Keratinocyte (primary cell): ENCODE measurements at regions not wholly inside any gene's neighbourhood (a gene's known extent, or its start where the extent isn't known, plus 50 kb on each side); places are given as distances from the start of the nearest gene placed in this dataset.
"Not testable (repeated sequence)": the region's sequence is repeated elsewhere in the genome, so short reads cannot be mapped to it uniquely, and the experiment has no call there.

ENCODE experiments used
- DNase-seq: peaks from one replicate; pipeline ENCODE4 v3.0.0-alpha.2; 2011; ENCODE audit warnings: low read depth, missing footprints, low spot score
- FAIRE-seq: peaks from 2 replicates; lab custom pipeline; 2011; peaks lifted over from hg19 to GRCh38; lab: Jason Lieb, UNC
- H2AFZ ChIP-seq: 2 replicates; pipeline ENCODE4 v1.6.0; 2012; ENCODE audit warnings: low read length, control low read depth, inconsistent platforms; ENCODE audit not compliant: control insufficient read depth
- H3K27ac ChIP-seq: 2 replicates; pipeline ENCODE4 v1.5.1; 2011; ENCODE audit warnings: low read length; ENCODE audit not compliant: control insufficient read depth, insufficient read depth
- H3K27me3 ChIP-seq: 3 replicates; pipeline ENCODE4 v1.6.0; 2011; ENCODE audit warnings: low read length; ENCODE audit not compliant: control insufficient read depth, insufficient read depth; ENCODE audit errors: extremely low read depth
- H3K36me3 ChIP-seq, 2 experiments: 2 replicates in 1 of 2; 3 replicates in 1 of 2; pipeline ENCODE4 v1.5.1; 2011; ENCODE audit warnings: low read length in 2 of 2, mild to moderate bottlenecking in 1 of 2; ENCODE audit not compliant: control insufficient read depth in 2 of 2, insufficient read depth in 2 of 2; ENCODE audit errors: extremely low read depth in 1 of 2
- H3K4me1 ChIP-seq: 3 replicates; pipeline ENCODE4 v1.5.1; 2011; ENCODE audit warnings: low read length; ENCODE audit not compliant: control insufficient read depth, insufficient read depth; ENCODE audit errors: extremely low read depth
- H3K4me2 ChIP-seq: 3 replicates; pipeline ENCODE4 v1.6.0; 2011; ENCODE audit warnings: low read depth, low read length; ENCODE audit not compliant: control insufficient read depth, insufficient read depth; ENCODE audit errors: extremely low read depth
- H3K4me3 ChIP-seq, 3 experiments: fragments of 200-600 bp in 1 of 3; sonication (generic) in 1 of 3; 2 replicates in 2 of 3; 3 replicates in 1 of 3; pipeline ENCODE4 v1.5.1; 2011 to 2016; ENCODE audit warnings: low read length in 3 of 3, mild to moderate bottlenecking in 3 of 3, control low read depth in 2 of 3, inconsistent platforms in 1 of 3, low read depth in 1 of 3, mixed read lengths in 1 of 3, mixed run types in 1 of 3, moderate library complexity in 1 of 3; ENCODE audit not compliant: control insufficient read depth in 2 of 3, insufficient read depth in 2 of 3; ENCODE audit errors: extremely low read depth in 1 of 3
- H3K79me2 ChIP-seq: 2 replicates; pipeline ENCODE4 v1.6.0; 2012; ENCODE audit warnings: low read length; ENCODE audit not compliant: control insufficient read depth, insufficient read depth
- H3K9ac ChIP-seq: 3 replicates; pipeline ENCODE4 v1.6.0; 2011; ENCODE audit warnings: low read length; ENCODE audit not compliant: control insufficient read depth, insufficient read depth; ENCODE audit errors: extremely low read depth
- H3K9me1 ChIP-seq: 3 replicates; pipeline ENCODE4 v1.6.0; 2011; ENCODE audit warnings: low read length; ENCODE audit not compliant: control insufficient read depth, insufficient read depth; ENCODE audit errors: extremely low read depth
- H3K9me3 ChIP-seq: 2 replicates; pipeline ENCODE4 v1.5.1; 2012; ENCODE audit warnings: low read depth, low read length; ENCODE audit not compliant: control insufficient read depth
- H4K20me1 ChIP-seq: 3 replicates; pipeline ENCODE4 v1.6.0; 2011; ENCODE audit warnings: low read length; ENCODE audit not compliant: control insufficient read depth, insufficient read depth; ENCODE audit errors: extremely low read depth
- EZH2 ChIP-seq: IDR thresholded peaks from one replicate; pipeline ENCODE4 v1.6.1; 2012; ENCODE audit warnings: inconsistent platforms, mild to moderate bottlenecking, low read length, moderate library complexity
- dilution Hi-C: fragments of 300-500 bp; cut with MboI; formaldehyde crosslinking; loops from one replicate; pipeline ENCODE4 v1.7.0; 2020; ENCODE audit warnings: low sequenced_read_pairs; ENCODE audit not compliant: extremely low pct_ligation_motif_present
- TF ChIP-seq, protein P1 (sequence below), 3 experiments: IDR thresholded peaks in 1 of 3; conservative IDR thresholded peaks in 1 of 3; optimal IDR thresholded peaks in 1 of 3; 2 replicates in 2 of 3; 3 replicates in 1 of 3; pipeline versions ENCODE3 to v1.5.1; 2011; ENCODE audit warnings: low read length in 3 of 3, mild to moderate bottlenecking in 3 of 3, moderate library complexity in 2 of 3, control low read depth in 1 of 3, inconsistent platforms in 1 of 3; ENCODE audit not compliant: insufficient read depth in 2 of 3; ENCODE audit errors: extremely low read depth in 1 of 3

DNA sequence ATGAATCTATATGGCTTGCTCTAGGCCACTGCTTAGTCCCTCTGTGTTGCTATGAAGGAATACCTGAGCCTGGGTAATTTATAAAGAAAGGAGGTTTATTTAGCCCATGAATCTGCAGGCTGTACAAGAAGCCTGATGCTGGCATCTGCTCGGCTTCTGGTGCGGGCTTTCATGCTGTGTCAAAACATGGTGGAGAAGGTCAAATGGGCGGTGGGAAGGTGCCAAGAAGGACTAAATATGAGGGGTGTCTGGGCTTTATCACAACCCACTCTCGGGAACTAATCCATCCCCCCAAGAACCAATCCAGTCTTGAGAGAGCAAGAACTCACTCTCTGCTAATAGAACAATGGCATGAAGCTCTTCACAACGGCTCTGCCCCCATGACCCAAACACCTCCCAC lies 481.6 kb downstream of the EIPR1 start:
- H4K20me1 ChIP-seq = no peaks in the 10 kb centered on the region
- no peak overlapping the region for H3K4me2 ChIP-seq
- dilution Hi-C loops = no loop called here
- no peaks in the 10 kb centered on the region for H3K9me1 ChIP-seq
- no peak overlapping the region for H3K9ac ChIP-seq
- H3K27ac ChIP-seq = no peak overlapping the region
- H3K4me3 ChIP-seq = no peak overlapping the region
- no peaks in the 10 kb centered on the region for H3K4me1 ChIP-seq
- H3K36me3 ChIP-seq = no peaks in the 10 kb centered on the region
- H3K79me2 ChIP-seq = no peaks in the 10 kb centered on the region
- TF ChIP-seq, protein P1, sequence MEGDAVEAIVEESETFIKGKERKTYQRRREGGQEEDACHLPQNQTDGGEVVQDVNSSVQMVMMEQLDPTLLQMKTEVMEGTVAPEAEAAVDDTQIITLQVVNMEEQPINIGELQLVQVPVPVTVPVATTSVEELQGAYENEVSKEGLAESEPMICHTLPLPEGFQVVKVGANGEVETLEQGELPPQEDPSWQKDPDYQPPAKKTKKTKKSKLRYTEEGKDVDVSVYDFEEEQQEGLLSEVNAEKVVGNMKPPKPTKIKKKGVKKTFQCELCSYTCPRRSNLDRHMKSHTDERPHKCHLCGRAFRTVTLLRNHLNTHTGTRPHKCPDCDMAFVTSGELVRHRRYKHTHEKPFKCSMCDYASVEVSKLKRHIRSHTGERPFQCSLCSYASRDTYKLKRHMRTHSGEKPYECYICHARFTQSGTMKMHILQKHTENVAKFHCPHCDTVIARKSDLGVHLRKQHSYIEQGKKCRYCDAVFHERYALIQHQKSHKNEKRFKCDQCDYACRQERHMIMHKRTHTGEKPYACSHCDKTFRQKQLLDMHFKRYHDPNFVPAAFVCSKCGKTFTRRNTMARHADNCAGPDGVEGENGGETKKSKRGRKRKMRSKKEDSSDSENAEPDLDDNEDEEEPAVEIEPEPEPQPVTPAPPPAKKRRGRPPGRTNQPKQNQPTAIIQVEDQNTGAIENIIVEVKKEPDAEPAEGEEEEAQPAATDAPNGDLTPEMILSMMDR (optimal IDR thresholded peaks at IDR 0.05 in 1 of 3, IDR thresholded peaks at IDR 0.05 in 1 of 3, conservative IDR thresholded peaks at IDR 0.05 in 1 of 3; ENCODE audit: extremely low read depth in 1 of 3, insufficient read depth in 2 of 3, low read length in 3 of 3) = no peak
- TF ChIP-seq EZH2 = no peak
- DNase-seq = no peak
- FAIRE-seq = no peak
- no peaks in the 10 kb centered on the region for H3K27me3 ChIP-seq
- H2AFZ ChIP-seq = no peak overlapping the region
- H3K9me3 ChIP-seq = no peaks in the 10 kb centered on the region

DNA sequence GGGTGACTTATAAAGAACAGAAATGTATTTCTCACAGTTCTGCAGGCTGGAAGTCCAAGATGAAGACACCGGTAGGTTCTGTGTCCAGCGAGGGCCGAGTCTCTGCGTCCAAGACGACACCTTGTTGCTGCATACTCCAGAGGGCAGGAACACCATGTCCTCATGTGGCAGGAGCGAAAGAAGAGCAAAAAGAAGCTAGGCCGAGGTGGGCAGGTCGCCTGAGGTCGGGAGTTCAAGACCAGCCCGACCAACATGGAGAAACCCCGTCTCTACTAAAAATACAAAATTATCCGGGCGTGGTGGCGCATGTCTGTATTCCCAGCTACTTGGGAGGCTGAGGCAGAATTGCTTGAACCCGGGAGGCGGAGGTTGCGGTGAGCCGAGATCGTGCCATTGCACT lies 483.6 kb downstream of the EIPR1 start:
- H3K4me3 ChIP-seq, dilution Hi-C loops, H3K36me3 ChIP-seq, H2AFZ ChIP-seq, H4K20me1 ChIP-seq, H3K27me3 ChIP-seq, H3K4me1 ChIP-seq, H3K27ac ChIP-seq, H3K9me1 ChIP-seq, H3K4me2 ChIP-seq, DNase-seq, H3K79me2 ChIP-seq, H3K9me3 ChIP-seq, FAIRE-seq, H3K9ac ChIP-seq: not testable (repeated sequence)

DNA sequence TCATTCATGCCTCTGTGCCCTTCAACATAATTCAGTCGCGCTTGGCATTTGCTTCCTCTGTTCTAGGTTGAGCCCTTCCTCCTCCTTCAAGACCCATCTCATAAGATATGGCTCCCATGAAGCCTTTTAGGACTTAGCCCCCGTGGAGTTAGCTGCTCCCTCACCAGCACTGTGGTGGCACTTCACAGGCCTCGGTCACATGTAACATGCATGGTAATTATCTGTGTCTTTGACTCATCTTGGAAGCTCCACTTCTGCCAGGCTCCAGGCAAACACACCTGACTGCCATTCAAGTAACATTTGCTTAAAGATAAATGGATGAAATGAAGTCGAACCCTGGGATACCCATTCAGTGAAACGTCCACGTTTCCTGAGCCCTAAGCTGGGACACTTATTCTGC lies 484.7 kb downstream of the EIPR1 start:
- no peak overlapping the region for H3K27ac ChIP-seq
- H3K4me3 ChIP-seq = no peak overlapping the region
- DNase-seq (no peak), FAIRE-seq (no peak)
- no peaks in the 10 kb centered on the region for H3K36me3 ChIP-seq
- TF ChIP-seq, protein P1 (optimal IDR thresholded peaks at IDR 0.05 in 1 of 3, IDR thresholded peaks at IDR 0.05 in 1 of 3, conservative IDR thresholded peaks at IDR 0.05 in 1 of 3; ENCODE audit: extremely low read depth in 1 of 3, insufficient read depth in 2 of 3, low read length in 3 of 3) = no peak
- no peak for TF ChIP-seq EZH2
- no peaks in the 10 kb centered on the region for H3K27me3 ChIP-seq
- H3K79me2 ChIP-seq = no peaks in the 10 kb centered on the region
- no peak overlapping the region for H3K4me2 ChIP-seq
- no peaks in the 10 kb centered on the region for H4K20me1 ChIP-seq
- H3K9me3 ChIP-seq = no peaks in the 10 kb centered on the region
- H3K4me1 ChIP-seq = no peaks in the 10 kb centered on the region
- dilution Hi-C loops = no loop called here
- H2AFZ ChIP-seq = no peak overlapping the region
- H3K9me1 ChIP-seq = no peaks in the 10 kb centered on the region
- H3K9ac ChIP-seq = no peak overlapping the region
